ENCODE measurements at regions not wholly inside any gene's neighbourhood (a gene's known extent, or its start where the extent isn't known, plus 50 kb on each side); places are given as distances from the start of the nearest gene placed in this dataset.

DNA sequence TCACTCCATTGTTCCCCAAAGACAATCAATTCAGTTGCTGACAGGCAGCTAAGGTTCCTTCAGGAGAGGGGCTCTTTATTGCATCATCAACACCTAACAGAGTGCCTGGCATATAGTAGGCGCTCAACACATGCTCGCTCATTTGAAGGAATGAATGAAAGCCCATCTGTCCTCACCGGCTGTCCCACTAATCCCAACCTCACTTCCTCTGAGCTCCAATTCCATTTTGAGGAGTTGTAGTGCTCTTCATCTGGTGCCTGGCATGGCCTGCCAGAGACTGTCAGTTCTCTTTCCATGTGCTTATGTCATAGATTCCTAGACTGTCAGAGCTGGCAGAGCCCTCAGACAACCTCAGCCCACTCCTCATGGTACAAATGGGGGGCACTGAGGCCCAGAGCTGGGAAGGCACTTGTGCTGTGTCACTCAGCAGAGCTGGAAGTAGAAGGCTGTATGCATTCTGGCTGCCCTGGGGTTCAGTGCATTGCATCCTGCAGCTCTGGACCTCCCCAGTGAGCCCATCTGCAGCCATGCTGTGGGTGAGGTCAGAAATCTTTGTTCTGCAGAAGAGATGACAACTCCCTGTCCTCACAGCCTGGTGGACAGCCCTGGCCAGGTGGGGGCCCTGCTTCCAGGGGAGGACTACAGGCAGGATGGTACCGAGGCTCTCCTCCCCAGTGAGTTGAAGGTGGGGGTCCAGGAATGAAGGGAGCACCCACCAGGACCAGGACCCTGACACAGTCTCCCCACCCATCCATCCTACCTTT, 134.9 kb upstream of the PJA1 start:
- in situ Hi-C loops (cut with HindIII; ENCODE audit: low pct_ligation_motif_present, low sequenced_read_pairs): no loop called here
- Histone ChIP-seq H3K4me3 (ENCODE audit: low read depth, low read length) (no peak overlapping the region), H3K36me3 (replicated peaks) (no peaks in the 10 kb centered on the region)

DNA sequence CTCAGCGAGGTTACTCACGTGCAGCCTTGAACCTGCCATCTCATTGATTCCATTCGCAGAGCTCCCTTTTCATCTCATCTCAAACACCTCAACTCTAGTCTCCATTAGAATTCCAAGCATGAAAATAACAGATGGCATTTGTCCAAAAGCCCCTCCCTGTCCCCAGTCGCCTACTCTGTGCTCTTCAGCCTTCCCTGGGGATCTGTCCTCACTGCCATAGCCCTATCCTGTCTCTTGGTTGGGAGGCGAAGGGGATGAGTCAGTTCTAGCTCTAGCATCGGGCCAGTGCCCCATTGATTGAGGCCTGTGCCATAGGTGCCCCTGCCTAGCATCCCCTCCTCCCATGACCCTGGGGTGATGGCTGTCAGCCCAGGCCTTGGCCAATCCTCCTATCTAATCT, 134.0 kb upstream of the PJA1 start:
- DNase-seq: no peak
- Histone ChIP-seq H3K27me3 (replicated peaks) (no peaks in the 10 kb centered on the region), H3K27ac (no peak overlapping the region), H3K36me3 (replicated peaks) (no peaks in the 10 kb centered on the region), H3K4me3 (ENCODE audit: low read depth, low read length) (no peak overlapping the region)
- in situ Hi-C loops (cut with HindIII; ENCODE audit: low pct_ligation_motif_present, low sequenced_read_pairs): no loop called here
- TF ChIP-seq, protein P1, sequence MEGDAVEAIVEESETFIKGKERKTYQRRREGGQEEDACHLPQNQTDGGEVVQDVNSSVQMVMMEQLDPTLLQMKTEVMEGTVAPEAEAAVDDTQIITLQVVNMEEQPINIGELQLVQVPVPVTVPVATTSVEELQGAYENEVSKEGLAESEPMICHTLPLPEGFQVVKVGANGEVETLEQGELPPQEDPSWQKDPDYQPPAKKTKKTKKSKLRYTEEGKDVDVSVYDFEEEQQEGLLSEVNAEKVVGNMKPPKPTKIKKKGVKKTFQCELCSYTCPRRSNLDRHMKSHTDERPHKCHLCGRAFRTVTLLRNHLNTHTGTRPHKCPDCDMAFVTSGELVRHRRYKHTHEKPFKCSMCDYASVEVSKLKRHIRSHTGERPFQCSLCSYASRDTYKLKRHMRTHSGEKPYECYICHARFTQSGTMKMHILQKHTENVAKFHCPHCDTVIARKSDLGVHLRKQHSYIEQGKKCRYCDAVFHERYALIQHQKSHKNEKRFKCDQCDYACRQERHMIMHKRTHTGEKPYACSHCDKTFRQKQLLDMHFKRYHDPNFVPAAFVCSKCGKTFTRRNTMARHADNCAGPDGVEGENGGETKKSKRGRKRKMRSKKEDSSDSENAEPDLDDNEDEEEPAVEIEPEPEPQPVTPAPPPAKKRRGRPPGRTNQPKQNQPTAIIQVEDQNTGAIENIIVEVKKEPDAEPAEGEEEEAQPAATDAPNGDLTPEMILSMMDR (IDR thresholded peaks at IDR 0.05; ENCODE audit: low read depth, low read length, missing control alignments): no peak

More for the DNA sequence above, 134.9 kb upstream of the PJA1 start:
- H3K27ac ChIP-seq: no peak overlapping the region
- DNase-seq: no peak
- H3K27me3 ChIP-seq (replicated peaks): no peaks in the 10 kb centered on the region
- TF ChIP-seq, protein P1 (IDR thresholded peaks at IDR 0.05; ENCODE audit: low read depth, low read length, missing control alignments): no peak

GRCh38 chrX:69298466-69299140, 133.3 kb upstream of the PJA1 start:
- Histone ChIP-seq H3K4me3 (ENCODE audit: low read depth, low read length) (no peak overlapping the region), H3K27me3 (replicated peaks) (no peaks in the 10 kb centered on the region), H3K36me3 (replicated peaks) (no peaks in the 10 kb centered on the region), H3K27ac (no peak overlapping the region)
- no peak for DNase-seq
- in situ Hi-C loops (cut with HindIII; ENCODE audit: low pct_ligation_motif_present, low sequenced_read_pairs): no loop called here
- TF ChIP-seq, protein P1 (IDR thresholded peaks at IDR 0.05; ENCODE audit: low read depth, low read length, missing control alignments): no peak

GRCh38 chrX:69297506-69297905, 132.3 kb upstream of the PJA1 start:
- Histone ChIP-seq H3K4me3 (ENCODE audit: low read depth, low read length) (no peak overlapping the region), H3K27ac (no peak overlapping the region), H3K36me3 (replicated peaks) (no peaks in the 10 kb centered on the region), H3K27me3 (replicated peaks) (no peaks in the 10 kb centered on the region)
- DNase-seq: no peak
- TF ChIP-seq, protein P1 (IDR thresholded peaks at IDR 0.05; ENCODE audit: low read depth, low read length, missing control alignments): no peak
- in situ Hi-C loops (cut with HindIII; ENCODE audit: low pct_ligation_motif_present, low sequenced_read_pairs): no loop called here

DNA sequence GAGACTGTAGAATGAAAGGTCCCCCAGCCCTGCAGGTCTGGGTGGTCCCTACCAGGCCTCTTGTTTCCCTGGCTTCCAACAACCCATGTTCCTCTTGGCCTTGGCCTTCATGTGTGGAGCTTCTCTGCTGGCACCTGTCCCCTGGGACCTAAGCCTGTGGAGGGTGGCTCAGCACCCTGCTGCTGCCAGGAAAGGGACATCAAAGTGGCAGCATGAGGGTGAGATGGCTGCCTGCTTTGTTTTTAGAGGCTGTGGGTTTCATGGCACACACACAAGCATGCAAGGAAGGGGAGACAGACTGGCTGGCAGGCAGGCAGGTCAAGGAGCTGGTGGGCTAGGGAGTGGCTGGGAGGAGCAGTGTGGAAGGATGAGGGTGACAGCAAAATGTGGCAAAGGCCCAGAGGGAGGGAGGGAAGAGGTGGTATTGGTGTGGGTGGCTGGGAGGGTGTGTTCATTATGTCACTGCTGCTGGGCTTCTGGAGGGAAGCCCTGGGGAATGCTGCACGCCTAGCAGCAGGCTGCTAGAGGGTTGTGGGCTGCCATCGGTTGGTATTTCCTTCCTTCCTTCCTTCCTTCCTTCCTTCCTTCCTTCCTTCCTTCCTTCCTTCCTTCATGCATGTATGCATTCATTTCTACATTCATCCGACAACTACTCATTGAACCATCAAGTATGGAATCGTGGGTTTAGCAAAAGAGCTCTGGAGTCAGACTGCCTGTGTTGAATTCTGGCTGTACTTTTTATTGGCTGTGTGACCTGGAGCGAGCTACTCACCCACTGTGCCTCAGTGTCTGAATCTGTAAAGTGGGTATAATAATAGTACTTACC, 128.7 kb upstream of the PJA1 start:
- H3K4me3 ChIP-seq (ENCODE audit: low read depth, low read length): no peak overlapping the region
- no peak for DNase-seq
- in situ Hi-C loops (cut with HindIII; ENCODE audit: low pct_ligation_motif_present, low sequenced_read_pairs): no loop called here
- no peaks in the 10 kb centered on the region for H3K27me3 ChIP-seq (replicated peaks)
- no peaks in the 10 kb centered on the region for H3K36me3 ChIP-seq (replicated peaks)
- TF ChIP-seq, protein P1 (IDR thresholded peaks at IDR 0.05; ENCODE audit: low read depth, low read length, missing control alignments): no peak
- H3K27ac ChIP-seq: no peak overlapping the region
